Neural cell (in vitro differentiated cells): ENCODE measurements at regions not wholly inside any gene's neighbourhood (a gene's known extent, or its start where the extent isn't known, plus 50 kb on each side); places are given as distances from the start of the nearest gene placed in this dataset.

Source experiments
- H2AFZ ChIP-seq: fragments of 200-600, 300-800 bp; sonication (generic), shearing (Covaris generic); 2 replicates; pipeline ENCODE4 v1.6.0; 2014; ENCODE audit warnings: low read depth, mild to moderate bottlenecking, antibody characterized with exemption, low read length, moderate library complexity
- H3F3A ChIP-seq: fragments of 200-600 bp; shearing (Covaris generic); 2 replicates; pipeline ENCODE4 v1.6.1; 2016; ENCODE audit warnings: mild to moderate bottlenecking, moderate library complexity, mixed read lengths, antibody characterized with exemption, low read length; ENCODE audit not compliant: insufficient read depth, poor library complexity, severe bottlenecking
- H3K27ac ChIP-seq: fragments of 200-600, 300-800 bp; sonication (generic), shearing (Covaris generic); 2 replicates; pipeline ENCODE4 v1.5.1; 2014; ENCODE audit warnings: mild to moderate bottlenecking, low read length, moderate library complexity
- H3K27me3 ChIP-seq: fragments of 300-800, 200-600 bp; sonication (generic), shearing (Covaris generic); 2 replicates; pipeline ENCODE4 v1.6.0; 2014; ENCODE audit warnings: mild to moderate bottlenecking, low read depth, low read length, moderate library complexity; ENCODE audit not compliant: insufficient read depth
- H3K36me3 ChIP-seq: fragments of 300-800, 200-600 bp; sonication (generic), shearing (Covaris generic); 2 replicates; pipeline ENCODE4 v1.5.1; 2014; ENCODE audit warnings: mild to moderate bottlenecking, antibody characterized with exemption, low read length, moderate library complexity; ENCODE audit not compliant: insufficient read depth
- H3K4me2 ChIP-seq: fragments of 300-800, 200-600 bp; sonication (generic), shearing (Covaris generic); 2 replicates; pipeline ENCODE4 v1.6.0; 2014; ENCODE audit warnings: mild to moderate bottlenecking, low read length
- H3K4me3 ChIP-seq: fragments of 300-800, 200-600 bp; sonication (generic), shearing (Covaris generic); 2 replicates; pipeline ENCODE4 v1.5.1; 2014; ENCODE audit warnings: mild to moderate bottlenecking, low read length, moderate library complexity
- H3K79me2 ChIP-seq: fragments of 200-600 bp; shearing (Covaris generic); replicated peaks from 2 replicates; pipeline ENCODE4 v1.6.0; 2014; ENCODE audit warnings: mild to moderate bottlenecking, low read length, moderate library complexity; ENCODE audit not compliant: insufficient read depth
- H3K9ac ChIP-seq: fragments of 300-800, 200-600 bp; sonication (generic), shearing (Covaris generic); 2 replicates; pipeline ENCODE4 v1.6.1; 2016; ENCODE audit warnings: mild to moderate bottlenecking, low read length, mixed read lengths
- H3K9me2 ChIP-seq: fragments of 200-600 bp; shearing (Covaris generic); 2 replicates; pipeline ENCODE4 v1.6.1; 2016; ENCODE audit warnings: mild to moderate bottlenecking, low read length, mixed read lengths; ENCODE audit not compliant: insufficient read depth
- H3K9me3 ChIP-seq: fragments of 200-600, 300-800 bp; sonication (generic), shearing (Covaris generic); 2 replicates; pipeline ENCODE4 v1.6.1; 2016; ENCODE audit warnings: mild to moderate bottlenecking, mixed run types, low read length, moderate library complexity, mixed read lengths
- H4K20me1 ChIP-seq: fragments of 200-600 bp; shearing (Covaris generic); 2 replicates; pipeline ENCODE4 v1.6.1; 2016; ENCODE audit warnings: mild to moderate bottlenecking, mixed run types; ENCODE audit not compliant: insufficient read depth
- EP300 ChIP-seq: fragments of 450-650 bp; conservative IDR thresholded peaks from 2 replicates; pipeline ENCODE4 v1.6.1; 2014; ENCODE audit warnings: antibody characterized with exemption, mild to moderate bottlenecking, moderate library complexity; ENCODE audit not compliant: poor library complexity, severe bottlenecking
- EZH2 ChIP-seq: fragments of 200-600, 300-800 bp; shearing (Covaris generic), sonication (generic); IDR thresholded peaks from 2 replicates; pipeline ENCODE4 v1.6.1; 2014; ENCODE audit warnings: antibody characterized with exemption, low read length, borderline replicate concordance, mild to moderate bottlenecking; ENCODE audit not compliant: insufficient read depth, poor library complexity, severe bottlenecking
- MXI1 ChIP-seq: fragments of 450-650 bp; conservative IDR thresholded peaks from 2 replicates; pipeline ENCODE4 v1.6.1; 2014; ENCODE audit warnings: antibody characterized with exemption, mild to moderate bottlenecking; ENCODE audit not compliant: poor library complexity, severe bottlenecking
- POLR2AphosphoS5 ChIP-seq: IDR thresholded peaks from 2 replicates; pipeline ENCODE4 v1.6.1; 2012
- RAD21 ChIP-seq: fragments of 450-650 bp; conservative IDR thresholded peaks from 2 replicates; pipeline ENCODE4 v1.6.1; 2014; ENCODE audit warnings: antibody characterized with exemption, mild to moderate bottlenecking, moderate library complexity
- SMC3 ChIP-seq: fragments of 450-650 bp; conservative IDR thresholded peaks from 2 replicates; pipeline ENCODE4 v1.6.1; 2014; ENCODE audit warnings: antibody characterized with exemption, mild to moderate bottlenecking, moderate library complexity; ENCODE audit not compliant: poor library complexity
- TAF1 ChIP-seq: IDR thresholded peaks from 2 replicates; pipeline ENCODE4 v1.6.1; 2012; ENCODE audit warnings: low read depth
- TF ChIP-seq, protein P1 (sequence below): IDR thresholded peaks from 2 replicates; pipeline ENCODE4 v1.6.1; 2012; ENCODE audit warnings: borderline replicate concordance
- TF ChIP-seq, protein P2 (sequence below): fragments of 450-650 bp; IDR thresholded peaks from 2 replicates; pipeline ENCODE4 v1.5.1; 2014; ENCODE audit warnings: antibody characterized with exemption, mild to moderate bottlenecking, moderate library complexity; ENCODE audit not compliant: poor library complexity, severe bottlenecking

DNA sequence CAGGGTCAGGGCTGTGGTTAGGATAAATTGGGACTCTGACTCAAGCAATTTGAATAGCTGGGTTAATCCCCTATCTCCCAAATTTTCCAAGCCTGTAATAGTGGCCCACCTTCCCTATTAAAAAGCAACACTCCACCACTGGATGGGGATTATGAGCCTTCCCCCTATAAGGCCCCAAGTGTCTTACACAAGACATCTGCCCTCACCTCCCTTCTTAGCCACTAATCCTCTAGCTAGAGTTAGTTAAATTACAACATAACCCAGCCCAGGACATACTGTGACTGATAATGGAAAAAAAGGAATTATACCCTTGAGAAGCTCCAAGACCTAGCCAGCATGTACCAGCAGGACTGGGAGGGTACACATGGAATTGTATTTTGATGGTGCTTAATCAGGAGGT is 190.4 kb downstream of the NRP2 start:
- TF ChIP-seq RAD21 (no peak), EP300 (no peak), MXI1 (no peak), EZH2 (no peak), TAF1 (no peak), POLR2AphosphoS5 (no peak), SMC3 (no peak)
- TF ChIP-seq, protein P1, sequence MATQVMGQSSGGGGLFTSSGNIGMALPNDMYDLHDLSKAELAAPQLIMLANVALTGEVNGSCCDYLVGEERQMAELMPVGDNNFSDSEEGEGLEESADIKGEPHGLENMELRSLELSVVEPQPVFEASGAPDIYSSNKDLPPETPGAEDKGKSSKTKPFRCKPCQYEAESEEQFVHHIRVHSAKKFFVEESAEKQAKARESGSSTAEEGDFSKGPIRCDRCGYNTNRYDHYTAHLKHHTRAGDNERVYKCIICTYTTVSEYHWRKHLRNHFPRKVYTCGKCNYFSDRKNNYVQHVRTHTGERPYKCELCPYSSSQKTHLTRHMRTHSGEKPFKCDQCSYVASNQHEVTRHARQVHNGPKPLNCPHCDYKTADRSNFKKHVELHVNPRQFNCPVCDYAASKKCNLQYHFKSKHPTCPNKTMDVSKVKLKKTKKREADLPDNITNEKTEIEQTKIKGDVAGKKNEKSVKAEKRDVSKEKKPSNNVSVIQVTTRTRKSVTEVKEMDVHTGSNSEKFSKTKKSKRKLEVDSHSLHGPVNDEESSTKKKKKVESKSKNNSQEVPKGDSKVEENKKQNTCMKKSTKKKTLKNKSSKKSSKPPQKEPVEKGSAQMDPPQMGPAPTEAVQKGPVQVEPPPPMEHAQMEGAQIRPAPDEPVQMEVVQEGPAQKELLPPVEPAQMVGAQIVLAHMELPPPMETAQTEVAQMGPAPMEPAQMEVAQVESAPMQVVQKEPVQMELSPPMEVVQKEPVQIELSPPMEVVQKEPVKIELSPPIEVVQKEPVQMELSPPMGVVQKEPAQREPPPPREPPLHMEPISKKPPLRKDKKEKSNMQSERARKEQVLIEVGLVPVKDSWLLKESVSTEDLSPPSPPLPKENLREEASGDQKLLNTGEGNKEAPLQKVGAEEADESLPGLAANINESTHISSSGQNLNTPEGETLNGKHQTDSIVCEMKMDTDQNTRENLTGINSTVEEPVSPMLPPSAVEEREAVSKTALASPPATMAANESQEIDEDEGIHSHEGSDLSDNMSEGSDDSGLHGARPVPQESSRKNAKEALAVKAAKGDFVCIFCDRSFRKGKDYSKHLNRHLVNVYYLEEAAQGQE: no peak
- TF ChIP-seq, protein P2, sequence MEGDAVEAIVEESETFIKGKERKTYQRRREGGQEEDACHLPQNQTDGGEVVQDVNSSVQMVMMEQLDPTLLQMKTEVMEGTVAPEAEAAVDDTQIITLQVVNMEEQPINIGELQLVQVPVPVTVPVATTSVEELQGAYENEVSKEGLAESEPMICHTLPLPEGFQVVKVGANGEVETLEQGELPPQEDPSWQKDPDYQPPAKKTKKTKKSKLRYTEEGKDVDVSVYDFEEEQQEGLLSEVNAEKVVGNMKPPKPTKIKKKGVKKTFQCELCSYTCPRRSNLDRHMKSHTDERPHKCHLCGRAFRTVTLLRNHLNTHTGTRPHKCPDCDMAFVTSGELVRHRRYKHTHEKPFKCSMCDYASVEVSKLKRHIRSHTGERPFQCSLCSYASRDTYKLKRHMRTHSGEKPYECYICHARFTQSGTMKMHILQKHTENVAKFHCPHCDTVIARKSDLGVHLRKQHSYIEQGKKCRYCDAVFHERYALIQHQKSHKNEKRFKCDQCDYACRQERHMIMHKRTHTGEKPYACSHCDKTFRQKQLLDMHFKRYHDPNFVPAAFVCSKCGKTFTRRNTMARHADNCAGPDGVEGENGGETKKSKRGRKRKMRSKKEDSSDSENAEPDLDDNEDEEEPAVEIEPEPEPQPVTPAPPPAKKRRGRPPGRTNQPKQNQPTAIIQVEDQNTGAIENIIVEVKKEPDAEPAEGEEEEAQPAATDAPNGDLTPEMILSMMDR: no peak
- Histone ChIP-seq H3K9me2 (no peaks in the 10 kb centered on the region), H2AFZ (no peak overlapping the region), H3F3A (no peaks in the 10 kb centered on the region), H3K4me2 (no peak overlapping the region), H3K4me3 (no peak overlapping the region), H3K36me3 (no peaks in the 10 kb centered on the region), H3K79me2 (no peaks in the 10 kb centered on the region), H3K9ac (no peak overlapping the region), H3K27me3 (no peaks in the 10 kb centered on the region), H4K20me1 (no peaks in the 10 kb centered on the region), H3K27ac (no peak overlapping the region), H3K9me3 (no peaks in the 10 kb centered on the region)

DNA sequence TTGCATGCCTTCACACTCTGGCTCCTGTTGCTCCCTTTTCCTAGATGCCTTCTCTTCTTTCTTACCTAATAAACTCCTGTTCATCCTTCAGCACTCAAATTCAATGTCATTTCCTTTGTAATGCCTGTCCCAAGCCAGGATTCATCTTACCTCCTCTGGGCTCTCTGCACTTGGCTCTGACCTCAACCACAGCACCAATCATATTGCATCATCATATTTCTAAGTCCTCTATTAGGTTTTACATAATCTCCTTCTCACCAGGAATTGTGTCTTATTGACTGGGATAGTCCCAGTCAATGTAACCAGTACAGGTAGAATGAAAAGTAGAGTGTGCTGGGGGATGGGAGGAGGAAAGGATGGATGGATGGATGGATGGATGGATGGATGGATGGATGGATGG is 187.1 kb downstream of the NRP2 start:
- H3K36me3 ChIP-seq: no peaks in the 10 kb centered on the region
- no peaks in the 10 kb centered on the region for H3K9me3 ChIP-seq
- H3F3A ChIP-seq: no peaks in the 10 kb centered on the region
- no peak for TF ChIP-seq EP300
- no peak for TF ChIP-seq EZH2
- no peak for TF ChIP-seq SMC3
- TF ChIP-seq, protein P1: no peak
- no peak for TF ChIP-seq MXI1
- no peak for TF ChIP-seq TAF1
- TF ChIP-seq, protein P2: no peak
- TF ChIP-seq RAD21: no peak
- no peak for TF ChIP-seq POLR2AphosphoS5
- H3K9ac ChIP-seq: no peak overlapping the region
- no peak overlapping the region for H3K27ac ChIP-seq
- no peaks in the 10 kb centered on the region for H3K79me2 ChIP-seq
- no peak overlapping the region for H2AFZ ChIP-seq
- H3K9me2 ChIP-seq: no peaks in the 10 kb centered on the region
- H3K27me3 ChIP-seq: no peaks in the 10 kb centered on the region
- no peak overlapping the region for H3K4me2 ChIP-seq
- H3K4me3 ChIP-seq: no peak overlapping the region
- no peaks in the 10 kb centered on the region for H4K20me1 ChIP-seq
